ENCODE measurements at regions not wholly inside any gene's neighbourhood (a gene's known extent, or its start where the extent isn't known, plus 50 kb on each side); places are given as distances from the start of the nearest gene placed in this dataset.
"Not testable (repeated sequence)": the region's sequence is repeated elsewhere in the genome, so short reads cannot be mapped to it uniquely, and the experiment has no call there.

- H3K4me3 ChIP-seq (ENCODE audit: low read length in 2 of 2); POLR2A ChIA-PET (ENCODE audit: partially characterized antibody); H3K27ac ChIP-seq (ENCODE audit: low read depth, low read length); DNase-seq; H3K9me3 ChIP-seq (ENCODE audit: control insufficient read depth in 1 of 2, low read length in 2 of 2); H3K27me3 Mint-ChIP-seq; intact Hi-C loops (cut with micrococcal nuclease); H3K36me3 ChIP-seq (ENCODE audit: insufficient read depth, low read length); H3K4me1 Mint-ChIP-seq; H3K4me3 Mint-ChIP-seq; CTCF ChIA-PET (ENCODE audit: partially characterized antibody); H3K27ac Mint-ChIP-seq; H3K36me3 Mint-ChIP-seq; H3K9me3 Mint-ChIP-seq; H3K4me1 ChIP-seq (ENCODE audit: insufficient read depth, low read length); H3K27me3 ChIP-seq (ENCODE audit: insufficient read depth, low read length): not testable (repeated sequence)
These were observed 194.2 kb downstream of the POTEG start for GRCh38 chr14:19239981-19240380.

DNA sequence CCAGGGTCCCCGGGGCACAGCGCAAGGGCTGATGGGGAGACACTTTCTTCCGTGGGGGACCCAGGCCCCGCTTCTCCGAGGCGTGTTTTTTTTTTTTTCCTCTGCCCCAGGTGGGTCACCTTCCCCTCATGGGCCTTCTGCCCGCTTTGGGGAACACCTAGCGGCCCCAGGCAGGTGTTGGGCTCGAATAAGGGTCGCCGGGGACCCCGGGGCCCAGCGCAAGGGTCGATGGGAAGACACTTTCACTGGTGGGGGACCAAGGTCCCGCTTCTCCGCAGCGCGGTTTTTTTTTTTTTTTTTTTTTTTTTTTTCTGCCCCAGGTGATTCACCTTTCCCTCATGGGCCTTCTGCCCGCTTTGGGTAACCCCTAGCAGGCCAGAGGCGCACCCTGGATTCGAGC, 193.8 kb downstream of the POTEG start:
- H3K36me3 ChIP-seq (ENCODE audit: insufficient read depth, low read length); CTCF ChIA-PET (ENCODE audit: partially characterized antibody); H3K9me3 ChIP-seq (ENCODE audit: control insufficient read depth in 1 of 2, low read length in 2 of 2); H3K9me3 Mint-ChIP-seq; H3K27ac ChIP-seq (ENCODE audit: low read depth, low read length); H3K27ac Mint-ChIP-seq; POLR2A ChIA-PET (ENCODE audit: partially characterized antibody); intact Hi-C loops (cut with micrococcal nuclease); H3K27me3 Mint-ChIP-seq; H3K4me3 ChIP-seq (ENCODE audit: low read length in 2 of 2); H3K36me3 Mint-ChIP-seq; H3K27me3 ChIP-seq (ENCODE audit: insufficient read depth, low read length); H3K4me1 ChIP-seq (ENCODE audit: insufficient read depth, low read length); DNase-seq; H3K4me1 Mint-ChIP-seq; H3K4me3 Mint-ChIP-seq: not testable (repeated sequence)

DNA sequence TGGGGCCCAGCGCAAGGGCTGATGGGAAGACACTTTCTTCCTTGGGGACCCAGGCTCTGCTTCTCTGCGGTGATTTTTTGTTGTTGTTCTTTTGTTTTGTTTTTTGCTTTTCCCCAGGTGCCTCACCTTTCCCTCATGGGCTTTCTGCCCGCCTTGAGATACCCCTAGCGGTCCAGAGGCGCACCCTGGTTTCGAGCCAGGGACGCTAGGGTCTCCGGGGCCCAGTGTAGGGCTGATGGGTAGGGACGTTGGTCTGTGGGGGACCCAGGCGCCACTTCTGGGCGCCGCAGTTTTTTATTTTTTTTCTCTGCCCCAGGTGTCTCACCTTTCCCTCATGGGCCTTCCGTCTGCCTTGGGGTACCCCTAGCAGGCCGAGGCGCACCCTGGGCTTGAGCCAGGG, 192.7 kb downstream of the POTEG start:
- H3K27ac ChIP-seq (ENCODE audit: low read depth, low read length); H3K9me3 Mint-ChIP-seq; CTCF ChIA-PET (ENCODE audit: partially characterized antibody); H3K27ac Mint-ChIP-seq; H3K4me3 Mint-ChIP-seq; H3K27me3 Mint-ChIP-seq; DNase-seq; intact Hi-C loops (cut with micrococcal nuclease); H3K36me3 Mint-ChIP-seq; H3K36me3 ChIP-seq (ENCODE audit: insufficient read depth, low read length); H3K27me3 ChIP-seq (ENCODE audit: insufficient read depth, low read length); H3K4me1 ChIP-seq (ENCODE audit: insufficient read depth, low read length); H3K4me3 ChIP-seq (ENCODE audit: low read length in 2 of 2); H3K4me1 Mint-ChIP-seq; POLR2A ChIA-PET (ENCODE audit: partially characterized antibody); H3K9me3 ChIP-seq (ENCODE audit: control insufficient read depth in 1 of 2, low read length in 2 of 2): not testable (repeated sequence)

- H3K9me3 ChIP-seq (ENCODE audit: control insufficient read depth in 1 of 2, low read length in 2 of 2); H3K27ac Mint-ChIP-seq; H3K4me3 ChIP-seq (ENCODE audit: low read length in 2 of 2); H3K4me1 ChIP-seq (ENCODE audit: insufficient read depth, low read length); H3K27ac ChIP-seq (ENCODE audit: low read depth, low read length); H3K4me1 Mint-ChIP-seq; H3K36me3 Mint-ChIP-seq; H3K27me3 ChIP-seq (ENCODE audit: insufficient read depth, low read length); DNase-seq; intact Hi-C loops (cut with micrococcal nuclease); H3K27me3 Mint-ChIP-seq; CTCF ChIA-PET (ENCODE audit: partially characterized antibody); H3K9me3 Mint-ChIP-seq; H3K4me3 Mint-ChIP-seq; H3K36me3 ChIP-seq (ENCODE audit: insufficient read depth, low read length); POLR2A ChIA-PET (ENCODE audit: partially characterized antibody): not testable (repeated sequence)
These were observed 191.6 kb downstream of the POTEG start for GRCh38 chr14:19242529-19242928.

DNA sequence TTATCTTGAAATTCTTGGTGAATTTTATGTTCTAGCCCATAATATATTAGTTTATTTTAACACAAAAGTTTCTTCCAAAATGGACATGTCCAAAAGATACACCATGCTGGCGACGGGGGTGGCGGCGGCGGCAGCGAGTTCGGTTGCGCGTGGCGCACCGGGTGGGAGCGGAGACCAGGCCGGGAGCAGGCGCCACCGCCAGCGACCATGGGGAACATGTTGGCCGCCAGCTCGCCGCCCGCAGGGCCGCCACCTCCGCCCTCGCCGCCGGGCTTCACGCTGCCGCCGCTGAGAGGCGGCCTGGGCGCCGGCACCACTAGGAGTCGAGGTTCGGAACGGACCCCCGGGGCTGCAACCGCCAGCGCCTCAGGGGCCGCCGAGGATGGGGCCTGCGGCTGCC, 167.2 kb downstream of the POTEG start:
- CTCF ChIA-PET (ENCODE audit: partially characterized antibody); H3K27me3 ChIP-seq (ENCODE audit: insufficient read depth, low read length); H3K4me1 Mint-ChIP-seq; H3K27me3 Mint-ChIP-seq; intact Hi-C loops (cut with micrococcal nuclease); H3K36me3 Mint-ChIP-seq; H3K36me3 ChIP-seq (ENCODE audit: insufficient read depth, low read length); H3K4me1 ChIP-seq (ENCODE audit: insufficient read depth, low read length); H3K9me3 Mint-ChIP-seq; POLR2A ChIA-PET (ENCODE audit: partially characterized antibody); H3K4me3 ChIP-seq (ENCODE audit: low read length in 2 of 2); H3K4me3 Mint-ChIP-seq; DNase-seq; H3K9me3 ChIP-seq (ENCODE audit: control insufficient read depth in 1 of 2, low read length in 2 of 2); H3K27ac ChIP-seq (ENCODE audit: low read depth, low read length); H3K27ac Mint-ChIP-seq: not testable (repeated sequence)

- H3K27ac Mint-ChIP-seq; intact Hi-C loops (cut with micrococcal nuclease); H3K36me3 Mint-ChIP-seq: not testable (repeated sequence)
These were observed 166.5 kb downstream of the POTEG start for GRCh38 chr14:19267636-19268035.

DNA sequence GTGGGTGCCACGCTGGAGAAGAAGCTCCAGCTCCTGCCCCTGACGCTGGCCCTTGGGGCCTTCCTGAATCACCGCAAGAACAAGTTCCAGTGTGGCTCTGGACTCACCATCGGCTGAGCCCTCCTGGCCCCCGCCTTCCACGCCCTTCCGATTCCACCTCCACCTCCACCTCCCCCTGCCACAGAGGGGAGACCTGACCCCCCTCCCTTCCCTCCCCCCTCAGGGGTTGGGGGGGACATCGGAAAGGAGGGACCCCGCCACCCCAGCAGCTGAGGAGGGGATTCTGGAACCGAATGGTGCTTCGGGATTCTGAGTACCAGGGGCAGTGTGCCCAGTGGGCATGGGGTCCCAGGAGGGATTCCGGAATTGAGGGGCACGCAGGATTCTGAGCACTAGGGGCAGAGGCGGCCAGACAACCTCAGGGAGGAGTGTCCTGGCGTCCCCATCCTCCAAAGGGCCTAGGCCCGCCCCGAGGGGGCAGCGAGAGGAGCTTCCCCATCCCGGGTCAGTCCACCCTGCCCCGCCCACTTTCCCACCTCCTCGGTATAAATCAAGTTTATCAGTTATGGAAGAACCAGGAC, 166.0 kb downstream of the POTEG start:
- CTCF ChIA-PET (ENCODE audit: partially characterized antibody); H3K27me3 Mint-ChIP-seq; POLR2A ChIA-PET (ENCODE audit: partially characterized antibody); H3K36me3 Mint-ChIP-seq; DNase-seq; H3K4me1 ChIP-seq (ENCODE audit: insufficient read depth, low read length); H3K36me3 ChIP-seq (ENCODE audit: insufficient read depth, low read length); H3K4me3 ChIP-seq (ENCODE audit: low read length in 2 of 2); intact Hi-C loops (cut with micrococcal nuclease); H3K9me3 Mint-ChIP-seq; H3K4me3 Mint-ChIP-seq; H3K27ac Mint-ChIP-seq; H3K4me1 Mint-ChIP-seq; H3K9me3 ChIP-seq (ENCODE audit: control insufficient read depth in 1 of 2, low read length in 2 of 2); H3K27me3 ChIP-seq (ENCODE audit: insufficient read depth, low read length); H3K27ac ChIP-seq (ENCODE audit: low read depth, low read length): not testable (repeated sequence)

More at GRCh38 chr14:19267636-19268035, 166.5 kb downstream of the POTEG start:
- H3K4me3 Mint-ChIP-seq; POLR2A ChIA-PET (ENCODE audit: partially characterized antibody); H3K4me1 ChIP-seq (ENCODE audit: insufficient read depth, low read length); H3K9me3 ChIP-seq (ENCODE audit: control insufficient read depth in 1 of 2, low read length in 2 of 2); H3K27ac ChIP-seq (ENCODE audit: low read depth, low read length); CTCF ChIA-PET (ENCODE audit: partially characterized antibody); H3K27me3 Mint-ChIP-seq; H3K4me1 Mint-ChIP-seq; H3K27me3 ChIP-seq (ENCODE audit: insufficient read depth, low read length); H3K36me3 ChIP-seq (ENCODE audit: insufficient read depth, low read length); H3K4me3 ChIP-seq (ENCODE audit: low read length in 2 of 2); H3K9me3 Mint-ChIP-seq: not testable (repeated sequence)
- DNase-seq: peak in 1 of 5 donors; percentile 34

GRCh38 chr14:19272235-19272634, 161.9 kb downstream of the POTEG start:
- CTCF ChIA-PET (ENCODE audit: partially characterized antibody); H3K36me3 Mint-ChIP-seq; H3K27ac Mint-ChIP-seq; H3K36me3 ChIP-seq (ENCODE audit: insufficient read depth, low read length); H3K4me3 ChIP-seq (ENCODE audit: low read length in 2 of 2); H3K4me3 Mint-ChIP-seq; DNase-seq; H3K9me3 ChIP-seq (ENCODE audit: control insufficient read depth in 1 of 2, low read length in 2 of 2); intact Hi-C loops (cut with micrococcal nuclease); POLR2A ChIA-PET (ENCODE audit: partially characterized antibody); H3K27me3 Mint-ChIP-seq; H3K27me3 ChIP-seq (ENCODE audit: insufficient read depth, low read length); H3K27ac ChIP-seq (ENCODE audit: low read depth, low read length); H3K9me3 Mint-ChIP-seq; H3K4me1 Mint-ChIP-seq; H3K4me1 ChIP-seq (ENCODE audit: insufficient read depth, low read length): not testable (repeated sequence)
